Stomach (tissue), 8 donors: ENCODE measurements at regions not wholly inside any gene's neighbourhood (a gene's known extent, or its start where the extent isn't known, plus 50 kb on each side); places are given as distances from the start of the nearest gene placed in this dataset.

Experiments used
- DNase-seq, 2 donors: peaks; one replicate each; pipeline versions ENCODE4 v3.0.0 to v3.0.0-alpha.2; 2013 to 2019
- H3K27ac ChIP-seq, 5 donors: fragments of 200-600 bp in 4 of 5; sonication (generic) in 4 of 5; one replicate each; pipeline ENCODE4 v1.5.1; 2013 to 2019; ENCODE audit warnings: mild to moderate bottlenecking in 1 of 5, moderate library complexity in 1 of 5
- H3K27me3 ChIP-seq, 3 donors: fragments of 200-600 bp; sonication (generic); one replicate each; pipeline ENCODE4 v1.5.1; 2017 to 2019; ENCODE audit warnings: mixed run types in 1 of 3
- H3K36me3 ChIP-seq, 4 donors: fragments of 200-600 bp; sonication (generic); 1 replicate in 3 of 4; 2 replicates in 1 of 4; pipeline ENCODE4 v1.5.1; 2016 to 2019
- H3K4me1 ChIP-seq, 4 donors: fragments of 200-600 bp; sonication (generic); one replicate each; pipeline ENCODE4 v1.5.1; 2016 to 2019
- H3K4me3 ChIP-seq, 4 donors: fragments of 200-600 bp; sonication (generic) in 3 of 4; one replicate each; pipeline ENCODE4 v1.5.1; 2016 to 2019; ENCODE audit warnings: mild to moderate bottlenecking in 1 of 4
- H3K9me3 ChIP-seq, 4 donors: fragments of 200-600 bp; sonication (generic); one replicate each; pipeline ENCODE4 v1.5.1; 2016 to 2019
- CTCF ChIP-seq, 7 experiments: fragments of 450-650 bp in 4 of 7; fragments of 200-600 bp in 3 of 7; sonication (generic) in 3 of 7; IDR thresholded peaks; one replicate each; pipeline ENCODE4 v1.5.1; 2016 to 2019; ENCODE audit warnings: antibody characterized with exemption in 7 of 7, control low read depth in 2 of 7, mild to moderate bottlenecking in 1 of 7
- EP300 ChIP-seq: sonication (generic); formaldehyde crosslinking; IDR thresholded peaks from one replicate; pipeline ENCODE4 v1.6.1; 2017; ENCODE audit warnings: antibody characterized with exemption
- POLR2A ChIP-seq, 4 donors: fragments of 450-650 bp; IDR thresholded peaks; one replicate each; pipeline ENCODE4 v1.6.1; 2016; ENCODE audit warnings: antibody characterized with exemption in 4 of 4, control low read depth in 2 of 4, mild to moderate bottlenecking in 1 of 4, moderate library complexity in 1 of 4
- POLR2AphosphoS5 ChIP-seq, 3 donors: sonication (generic); formaldehyde crosslinking; IDR thresholded peaks; one replicate each; pipeline ENCODE4 v1.6.1; 2016; ENCODE audit warnings: antibody characterized with exemption in 3 of 3
- WGBS, 5 donors: extraction: QIAGEN DNeasy Blood & Tissue Kit in 3 of 5; methylation state at CpG; one replicate each; pipeline versions ENCODE4 v1.1.5 to v1.1.7; 2013 to 2018; 5-methylcytosine and 5-hydroxymethylcytosine counted together
- intact Hi-C: fragments of 100-400 bp; cut with DNase I; formaldehyde crosslinking; loops from one replicate; pipeline ENCODE4 v1.15.1; 2023; ENCODE audit warnings: low total_unique reads
- donor health status: healthy with polysubstance abuse.
- donor health status: Bipolar disorder and iron deficiency.
- donor health status: healthy.

- TF ChIP-seq POLR2A (IDR thresholded peaks at IDR 0.05) (no peak), POLR2AphosphoS5 (IDR thresholded peaks at IDR 0.05) (no peak), EP300 (no peak), CTCF (IDR thresholded peaks at IDR 0.05) (no peak)
- H3K4me3 ChIP-seq = no peak overlapping the region
- H3K36me3 ChIP-seq = no peaks in the 10 kb centered on the region
- peaks cover 0 to 7% (median 0%) of the 10 kb centered on the region in 4 donors for H3K4me1 ChIP-seq
- H3K9me3 ChIP-seq = no peaks in the 10 kb centered on the region
- H3K27me3 ChIP-seq = no peaks in the 10 kb centered on the region
- WGBS, 5 donors = 82 to 100% (median 86%) methylated on average over 2 of the region's 2 CpGs
- intact Hi-C loops = no loop called here
- no peak overlapping the region for H3K27ac ChIP-seq
- no peak for DNase-seq
These were observed 62.4 kb downstream of the VCPKMT start for GRCh38 chr14:50053935-50054334.

GRCh38 chr14:50055461-50056228, 60.7 kb downstream of the VCPKMT start:
- no peak overlapping the region for H3K4me3 ChIP-seq
- H3K27ac ChIP-seq = no peak overlapping the region
- DNase-seq = no peak
- WGBS, 5 donors = 67 to 78% (median 73%) methylated on average over 14 of the region's 14 CpGs
- intact Hi-C loops = no loop called here
- TF ChIP-seq POLR2AphosphoS5 (IDR thresholded peaks at IDR 0.05) = no peak
- TF ChIP-seq POLR2A (IDR thresholded peaks at IDR 0.05) = no peak
- TF ChIP-seq CTCF (IDR thresholded peaks at IDR 0.05) = peak in 1 of 7 experiments; percentile 19
- TF ChIP-seq EP300 = no peak
- H3K27me3 ChIP-seq = no peaks in the 10 kb centered on the region
- no peaks in the 10 kb centered on the region for H3K36me3 ChIP-seq
- no peaks in the 10 kb centered on the region for H3K9me3 ChIP-seq
- H3K4me1 ChIP-seq = peaks cover 5 to 17% (median 7%) of the 10 kb centered on the region in 4 donors

GRCh38 chr14:50056435-50056834, 59.9 kb downstream of the VCPKMT start:
- intact Hi-C loops = no loop called here
- Histone ChIP-seq H3K27me3 (no peaks in the 10 kb centered on the region), H3K4me3 (no peak overlapping the region), H3K4me1 (peaks cover 13 to 25% (median 15%) of the 10 kb centered on the region in 4 donors), H3K27ac (no peak overlapping the region), H3K36me3 (no peaks in the 10 kb centered on the region), H3K9me3 (no peaks in the 10 kb centered on the region)
- WGBS, 5 donors = 77 to 93% (median 87%) methylated on average over 16 of the region's 16 CpGs
- no peak for TF ChIP-seq POLR2AphosphoS5 (IDR thresholded peaks at IDR 0.05)
- no peak for TF ChIP-seq EP300
- no peak for TF ChIP-seq POLR2A (IDR thresholded peaks at IDR 0.05)
- TF ChIP-seq CTCF (IDR thresholded peaks at IDR 0.05) = no peak
- DNase-seq = no peak

GRCh38 chr14:50057331-50057730, 59.0 kb downstream of the VCPKMT start:
- 71 to 90% (median 84%) methylated on average over 5 of the region's 5 CpGs for WGBS, 5 donors

More at GRCh38 chr14:50057331-50057730, 59.0 kb downstream of the VCPKMT start:
- no peak for TF ChIP-seq POLR2AphosphoS5 (IDR thresholded peaks at IDR 0.05)
- TF ChIP-seq EP300 = no peak
- TF ChIP-seq CTCF (IDR thresholded peaks at IDR 0.05) = no peak
- TF ChIP-seq POLR2A (IDR thresholded peaks at IDR 0.05) = no peak
- intact Hi-C loops = no loop called here
- Histone ChIP-seq H3K36me3 (no peaks in the 10 kb centered on the region), H3K27ac (no peak overlapping the region), H3K9me3 (no peaks in the 10 kb centered on the region), H3K27me3 (no peaks in the 10 kb centered on the region), H3K4me1 (peaks cover 22 to 34% (median 24%) of the 10 kb centered on the region in 4 donors), H3K4me3 (no peak overlapping the region)
- DNase-seq = no peak
